BJ (cell line): ENCODE measurements at regions not wholly inside any gene's neighbourhood (a gene's known extent, or its start where the extent isn't known, plus 50 kb on each side); places are given as distances from the start of the nearest gene placed in this dataset.

Source experiments
- CTCF ChIA-PET: fragments of 350-600 bp; formaldehyde crosslinking; extraction: SDS; loops from one replicate; lab custom pipeline; 2021; ENCODE audit warnings: antibody characterized with exemption, inconsistent platforms; lab: Yijun Ruan, JAX
- POLR2A ChIA-PET: fragments of 300-600 bp; sonication (Branson Sonifier 250); formaldehyde crosslinking; extraction: SDS; loops from one replicate; lab custom pipeline; 2021; ENCODE audit warnings: antibody characterized with exemption; lab: Charles Lee
- DNase-seq: peaks from one replicate; pipeline ENCODE4 v3.0.0-alpha.2; 2011; ENCODE audit warnings: low read depth
- H3K27me3 ChIP-seq: 2 replicates; pipeline ENCODE4 v1.6.0; 2011; ENCODE audit warnings: low read length; ENCODE audit not compliant: control insufficient read depth, insufficient read depth
- H3K36me3 ChIP-seq: 2 replicates; pipeline ENCODE4 v1.5.1; 2011; ENCODE audit warnings: low read length; ENCODE audit not compliant: control insufficient read depth, insufficient read depth
- H3K4me3 ChIP-seq: 2 replicates; pipeline ENCODE4 v1.5.1; 2011; ENCODE audit warnings: low read depth, mild to moderate bottlenecking, control low read depth, low read length
- CTCF ChIP-seq: IDR thresholded peaks from 2 replicates; pipeline ENCODE4 v1.5.1; 2011; ENCODE audit warnings: low read depth, mild to moderate bottlenecking, control low read depth, inconsistent platforms, low read length, moderate library complexity; ENCODE audit not compliant: insufficient read depth

GRCh38 chr15:47511261-47511660 is 206.0 kb upstream of the SEMA6D start:
- ChIA-PET POLR2A (no interaction called here), CTCF (no interaction called here)
- Histone ChIP-seq H3K27me3 (no peaks in the 10 kb centered on the region), H3K4me3 (no peak overlapping the region), H3K36me3 (no peaks in the 10 kb centered on the region)
- no peak for TF ChIP-seq CTCF
- no peak for DNase-seq

- CTCF ChIA-PET, result no interaction called here
- POLR2A ChIA-PET, result no interaction called here
Measured at GRCh38 chr15:47513471-47513870, 203.8 kb upstream of the SEMA6D start.

GRCh38 chr15:47514200-47514652 is 203.1 kb upstream of the SEMA6D start:
- CTCF ChIA-PET, result no interaction called here
- POLR2A ChIA-PET, result no interaction called here
- no peak for DNase-seq
- no peaks in the 10 kb centered on the region for H3K27me3 ChIP-seq
- H3K36me3 ChIP-seq, result no peaks in the 10 kb centered on the region
- TF ChIP-seq CTCF, result no peak
- H3K4me3 ChIP-seq, result no peak overlapping the region

More at GRCh38 chr15:47513471-47513870, 203.8 kb upstream of the SEMA6D start:
- no peak for DNase-seq
- no peak for TF ChIP-seq CTCF
- Histone ChIP-seq H3K4me3 (no peak overlapping the region), H3K36me3 (no peaks in the 10 kb centered on the region), H3K27me3 (no peaks in the 10 kb centered on the region)

GRCh38 chr15:47516558-47516957 is 200.7 kb upstream of the SEMA6D start:
- DNase-seq, result no peak
- H3K36me3 ChIP-seq, result no peaks in the 10 kb centered on the region
- no peaks in the 10 kb centered on the region for H3K27me3 ChIP-seq
- H3K4me3 ChIP-seq, result no peak overlapping the region
- ChIA-PET POLR2A (no interaction called here), CTCF (interaction anchor here (0.6 to 1.2 kb wide), 3 partner anchors 10 to 63 kb away, joined by 3 to 4 read pairs (median 3); no protein-coding TSS in a partner anchor)
- TF ChIP-seq CTCF, result no peak

GRCh38 chr15:47516972-47517371 is 200.3 kb upstream of the SEMA6D start:
- DNase-seq, result no peak
- TF ChIP-seq CTCF, result no peak
- Histone ChIP-seq H3K4me3 (no peak overlapping the region), H3K36me3 (no peaks in the 10 kb centered on the region), H3K27me3 (no peaks in the 10 kb centered on the region)
- POLR2A ChIA-PET, result no interaction called here
- CTCF ChIA-PET, result interaction anchor here (0.6 to 1.2 kb wide), 3 partner anchors 9 to 64 kb away, joined by 3 to 4 read pairs (median 3); no protein-coding TSS in a partner anchor
